ENCODE measurements at regions not wholly inside any gene's neighbourhood (a gene's known extent, or its start where the extent isn't known, plus 50 kb on each side); places are given as distances from the start of the nearest gene placed in this dataset.
"Not testable (repeated sequence)": the region's sequence is repeated elsewhere in the genome, so short reads cannot be mapped to it uniquely, and the experiment has no call there.

GRCh38 chr4:107392380-107392779 is 327.7 kb downstream of the PAPSS1 start:
- Mint-ChIP-seq H3K36me3 (ENCODE audit: low read depth) (no peaks in the 10 kb centered on the region), H3K4me1 (ENCODE audit: low read depth) (no peaks in the 10 kb centered on the region), H3K27me3 (ENCODE audit: low read depth) (no peaks in the 10 kb centered on the region), H3K27ac (no peak overlapping the region), H3K9me3 (no peaks in the 10 kb centered on the region), H3K4me3 (no peak overlapping the region)
- DNase-seq (ENCODE audit: low spot score) = no peak

GRCh38 chr4:107391630-107392028 is 328.4 kb downstream of the PAPSS1 start:
- DNase-seq (ENCODE audit: low spot score) = no peak
- Mint-ChIP-seq H3K4me1 (ENCODE audit: low read depth) (no peaks in the 10 kb centered on the region), H3K36me3 (ENCODE audit: low read depth) (no peaks in the 10 kb centered on the region), H3K27me3 (ENCODE audit: low read depth) (no peaks in the 10 kb centered on the region), H3K4me3 (no peak overlapping the region), H3K9me3 (no peaks in the 10 kb centered on the region), H3K27ac (no peak overlapping the region)

- no peak for DNase-seq (ENCODE audit: low spot score)
- no peaks in the 10 kb centered on the region for H3K27me3 Mint-ChIP-seq (ENCODE audit: low read depth)
- no peaks in the 10 kb centered on the region for H3K36me3 Mint-ChIP-seq (ENCODE audit: low read depth)
- no peak overlapping the region for H3K27ac Mint-ChIP-seq
- H3K9me3 Mint-ChIP-seq = no peaks in the 10 kb centered on the region
- no peak overlapping the region for H3K4me3 Mint-ChIP-seq
- no peaks in the 10 kb centered on the region for H3K4me1 Mint-ChIP-seq (ENCODE audit: low read depth)
Observed at GRCh38 chr4:107391009-107391629, 328.9 kb downstream of the PAPSS1 start.

GRCh38 chr4:107389965-107390364 is 330.1 kb downstream of the PAPSS1 start:
- Mint-ChIP-seq H3K27ac (no peak overlapping the region), H3K36me3 (ENCODE audit: low read depth) (no peaks in the 10 kb centered on the region), H3K27me3 (ENCODE audit: low read depth) (no peaks in the 10 kb centered on the region), H3K9me3 (no peaks in the 10 kb centered on the region), H3K4me1 (ENCODE audit: low read depth) (no peaks in the 10 kb centered on the region), H3K4me3 (no peak overlapping the region)
- no peak for DNase-seq (ENCODE audit: low spot score)

- H3K27ac Mint-ChIP-seq = no peak overlapping the region
- no peaks in the 10 kb centered on the region for H3K36me3 Mint-ChIP-seq (ENCODE audit: low read depth)
- no peak overlapping the region for H3K4me3 Mint-ChIP-seq
- H3K4me1 Mint-ChIP-seq (ENCODE audit: low read depth) = no peaks in the 10 kb centered on the region
- H3K9me3 Mint-ChIP-seq = no peaks in the 10 kb centered on the region
- no peak for DNase-seq (ENCODE audit: low spot score)
- no peaks in the 10 kb centered on the region for H3K27me3 Mint-ChIP-seq (ENCODE audit: low read depth)
Observed at GRCh38 chr4:107388736-107389274, 331.2 kb downstream of the PAPSS1 start.

- no peaks in the 10 kb centered on the region for H3K36me3 Mint-ChIP-seq (ENCODE audit: low read depth)
- H3K4me3 Mint-ChIP-seq = no peak overlapping the region
- DNase-seq (ENCODE audit: low spot score) = no peak
- H3K27me3 Mint-ChIP-seq (ENCODE audit: low read depth) = no peaks in the 10 kb centered on the region
- no peaks in the 10 kb centered on the region for H3K9me3 Mint-ChIP-seq
- H3K27ac Mint-ChIP-seq = no peak overlapping the region
- H3K4me1 Mint-ChIP-seq (ENCODE audit: low read depth) = no peaks in the 10 kb centered on the region
Observed at GRCh38 chr4:107380836-107381438, 339.1 kb downstream of the PAPSS1 start.

- DNase-seq (ENCODE audit: low spot score) = no peak
- H3K4me3 Mint-ChIP-seq = no peak overlapping the region
Observed at GRCh38 chr4:107380190-107380589, 339.8 kb downstream of the PAPSS1 start.

GRCh38 chr4:107379054-107379869 is 340.8 kb downstream of the PAPSS1 start:
- Mint-ChIP-seq H3K27me3 (ENCODE audit: low read depth) (no peaks in the 10 kb centered on the region), H3K4me1 (ENCODE audit: low read depth) (no peaks in the 10 kb centered on the region), H3K4me3 (no peak overlapping the region), H3K9me3 (no peaks in the 10 kb centered on the region), H3K27ac (no peak overlapping the region), H3K36me3 (ENCODE audit: low read depth) (no peaks in the 10 kb centered on the region)
- no peak for DNase-seq (ENCODE audit: low spot score)

More at GRCh38 chr4:107380190-107380589, 339.8 kb downstream of the PAPSS1 start:
- Mint-ChIP-seq H3K27ac (no peak overlapping the region), H3K27me3 (ENCODE audit: low read depth) (no peaks in the 10 kb centered on the region), H3K4me1 (ENCODE audit: low read depth) (no peaks in the 10 kb centered on the region), H3K36me3 (ENCODE audit: low read depth) (no peaks in the 10 kb centered on the region), H3K9me3 (no peaks in the 10 kb centered on the region)

- Mint-ChIP-seq H3K36me3 (ENCODE audit: low read depth) (no peaks in the 10 kb centered on the region), H3K4me1 (ENCODE audit: low read depth) (no peaks in the 10 kb centered on the region), H3K4me3 (no peak overlapping the region), H3K9me3 (no peaks in the 10 kb centered on the region), H3K27me3 (ENCODE audit: low read depth) (no peaks in the 10 kb centered on the region), H3K27ac (no peak overlapping the region)
- DNase-seq (ENCODE audit: low spot score) = no peak
Observed at GRCh38 chr4:107376293-107376692, 340.2 kb upstream of the DKK2 start.

GRCh38 chr4:107366900-107367299 is 330.8 kb upstream of the DKK2 start:
- Mint-ChIP-seq H3K4me3 (no peak overlapping the region), H3K4me1 (ENCODE audit: low read depth) (no peaks in the 10 kb centered on the region), H3K27me3 (ENCODE audit: low read depth) (no peaks in the 10 kb centered on the region), H3K9me3 (no peaks in the 10 kb centered on the region), H3K36me3 (ENCODE audit: low read depth) (no peaks in the 10 kb centered on the region), H3K27ac (no peak overlapping the region)
- DNase-seq (ENCODE audit: low spot score) = no peak

- Mint-ChIP-seq H3K36me3 (ENCODE audit: low read depth) (no peaks in the 10 kb centered on the region), H3K27me3 (ENCODE audit: low read depth) (no peaks in the 10 kb centered on the region), H3K4me3 (no peak overlapping the region), H3K27ac (no peak overlapping the region), H3K4me1 (ENCODE audit: low read depth) (no peaks in the 10 kb centered on the region), H3K9me3 (no peaks in the 10 kb centered on the region)
- DNase-seq (ENCODE audit: low spot score) = no peak
Observed at GRCh38 chr4:107366016-107366735, 330.1 kb upstream of the DKK2 start.

- H3K4me1 Mint-ChIP-seq (ENCODE audit: low read depth) = no peaks in the 10 kb centered on the region
- no peak overlapping the region for H3K4me3 Mint-ChIP-seq
- no peaks in the 10 kb centered on the region for H3K36me3 Mint-ChIP-seq (ENCODE audit: low read depth)
- no peaks in the 10 kb centered on the region for H3K9me3 Mint-ChIP-seq
- no peaks in the 10 kb centered on the region for H3K27me3 Mint-ChIP-seq (ENCODE audit: low read depth)
- DNase-seq (ENCODE audit: low spot score) = no peak
- no peak overlapping the region for H3K27ac Mint-ChIP-seq
Observed at GRCh38 chr4:107363125-107363524, 327.0 kb upstream of the DKK2 start.

GRCh38 chr4:107359208-107359607 is 323.1 kb upstream of the DKK2 start:
- no peaks in the 10 kb centered on the region for H3K36me3 Mint-ChIP-seq (ENCODE audit: low read depth)
- no peaks in the 10 kb centered on the region for H3K9me3 Mint-ChIP-seq
- no peak overlapping the region for H3K27ac Mint-ChIP-seq
- DNase-seq (ENCODE audit: low spot score) = no peak
- H3K4me3 Mint-ChIP-seq = no peak overlapping the region
- H3K27me3 Mint-ChIP-seq (ENCODE audit: low read depth) = no peaks in the 10 kb centered on the region
- H3K4me1 Mint-ChIP-seq (ENCODE audit: low read depth) = no peaks in the 10 kb centered on the region

- H3K9me3 Mint-ChIP-seq; H3K4me1 Mint-ChIP-seq (ENCODE audit: low read depth); H3K36me3 Mint-ChIP-seq (ENCODE audit: low read depth); H3K27ac Mint-ChIP-seq; H3K27me3 Mint-ChIP-seq (ENCODE audit: low read depth); H3K4me3 Mint-ChIP-seq; DNase-seq (ENCODE audit: low spot score): not testable (repeated sequence)
Observed at GRCh38 chr4:107354304-107354703, 318.2 kb upstream of the DKK2 start.

Data from T-helper 2 cell treated with Interferon-gamma antibody and Interleukin-4, amounts not matched to agents 5 μg/mL and 100 μg/mL, for 36 hours (primary cell).